Smooth muscle cell (in vitro differentiated cells): ENCODE measurements at regions not wholly inside any gene's neighbourhood (a gene's known extent, or its start where the extent isn't known, plus 50 kb on each side); places are given as distances from the start of the nearest gene placed in this dataset.

Source experiments
- DNase-seq: peaks from one replicate; lab custom pipeline; 2025; ENCODE audit not compliant: unreplicated experiment; lab: John Stamatoyannopoulos, UW
- H2AFZ ChIP-seq: fragments of 200-600 bp; sonication (generic); 2 replicates; pipeline ENCODE4 v1.6.0; 2016; ENCODE audit warnings: antibody characterized with exemption, low read depth, mild to moderate bottlenecking
- H3F3A ChIP-seq: fragments of 200-600 bp; sonication (generic); 2 replicates; pipeline ENCODE4 v1.6.0; 2017; ENCODE audit warnings: antibody characterized with exemption, low read depth
- H3K27ac ChIP-seq: fragments of 200-600 bp; sonication (generic); 2 replicates; pipeline ENCODE4 v1.5.1; 2016; ENCODE audit warnings: low read depth, mild to moderate bottlenecking
- H3K27me3 ChIP-seq: fragments of 200-600 bp; sonication (generic); 2 replicates; pipeline ENCODE4 v1.6.1; 2016; ENCODE audit warnings: low read depth, mild to moderate bottlenecking
- H3K36me3 ChIP-seq: fragments of 200-600 bp; sonication (generic); 2 replicates; pipeline ENCODE4 v1.5.1; 2016; ENCODE audit warnings: low read depth
- H3K4me1 ChIP-seq: fragments of 200-600 bp; sonication (generic); 2 replicates; pipeline ENCODE4 v1.5.1; 2016; ENCODE audit warnings: low read depth
- H3K4me2 ChIP-seq: fragments of 200-600 bp; sonication (generic); 2 replicates; pipeline ENCODE4 v1.6.0; 2016; ENCODE audit warnings: mild to moderate bottlenecking
- H3K4me3 ChIP-seq: fragments of 200-600 bp; sonication (generic); 2 replicates; pipeline ENCODE4 v1.5.1; 2016; ENCODE audit warnings: mild to moderate bottlenecking
- H3K79me2 ChIP-seq: fragments of 200-600 bp; sonication (generic); 2 replicates; pipeline ENCODE4 v1.6.0; 2016; ENCODE audit warnings: low read depth, mild to moderate bottlenecking
- H3K9ac ChIP-seq: fragments of 200-600 bp; sonication (generic); 2 replicates; pipeline ENCODE4 v1.6.0; 2016; ENCODE audit warnings: low read depth
- H3K9me3 ChIP-seq: fragments of 200-600 bp; sonication (generic); replicated peaks from 2 replicates; pipeline ENCODE4 v1.5.1; 2016; ENCODE audit warnings: low read depth
- H4K20me1 ChIP-seq: fragments of 200-600 bp; sonication (generic); 2 replicates; pipeline ENCODE4 v1.6.0; 2016; ENCODE audit warnings: low read depth
- WGBS: methylation state at CpG from one replicate; pipeline ENCODE4 v1.1.7; 2016; ENCODE audit warnings: low lambda C conversion rate; 5-methylcytosine and 5-hydroxymethylcytosine counted together
- TF ChIP-seq, protein P1 (sequence below): fragments of 200-600 bp; sonication (generic); IDR thresholded peaks from 2 replicates; pipeline ENCODE4 v1.5.1; 2017; ENCODE audit warnings: borderline replicate concordance, mild to moderate bottlenecking, antibody characterized with exemption; ENCODE audit not compliant: insufficient read depth, poor library complexity, severe bottlenecking

DNA sequence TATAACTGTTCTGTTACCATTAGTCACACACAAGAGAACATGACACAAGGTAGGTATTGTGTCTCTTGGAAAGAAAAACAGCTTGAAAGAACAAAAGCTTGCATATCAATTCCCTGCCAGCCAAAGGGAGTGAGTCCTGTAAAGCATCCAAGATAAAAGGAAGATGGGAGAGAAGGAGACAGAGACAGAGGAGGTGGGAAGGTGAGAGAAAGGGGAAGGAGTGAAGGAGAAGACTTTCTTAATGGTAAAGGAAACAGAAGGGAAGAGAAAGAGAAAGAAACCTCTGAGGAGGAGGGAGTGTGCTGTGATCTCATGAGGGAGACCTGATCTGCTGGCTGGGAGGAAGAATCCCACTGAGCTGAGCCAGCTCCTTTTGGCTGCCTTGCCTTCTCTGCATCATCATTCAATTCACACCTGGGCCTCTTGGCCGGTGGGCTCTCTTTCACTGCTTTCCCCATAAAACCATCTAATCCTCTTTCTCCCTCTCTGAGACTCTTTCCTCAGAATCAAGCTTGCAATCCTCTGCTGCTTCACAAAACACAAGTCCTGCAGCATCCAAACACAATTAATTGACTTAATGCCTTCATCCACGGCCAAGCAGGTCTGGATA lies 271.6 kb downstream of the ABCC12 start:
- H3K4me1 ChIP-seq = peaks cover 38% of the 10 kb centered on the region
- H3K36me3 ChIP-seq = no peaks in the 10 kb centered on the region
- H3K9me3 ChIP-seq = no peaks in the 10 kb centered on the region
- no peak overlapping the region for H3K27ac ChIP-seq
- no peak overlapping the region for H3K9ac ChIP-seq
- H3K4me3 ChIP-seq = no peak overlapping the region
- no peaks in the 10 kb centered on the region for H3K79me2 ChIP-seq
- no peaks in the 10 kb centered on the region for H4K20me1 ChIP-seq
- peaks cover 3% of the 10 kb centered on the region for H3K27me3 ChIP-seq
- DNase-seq = no peak
- H3F3A ChIP-seq = peaks cover 12% of the 10 kb centered on the region
- WGBS = 30% methylated on average over 2 of the region's 2 CpGs
- no peak overlapping the region for H3K4me2 ChIP-seq
- H2AFZ ChIP-seq = no peak overlapping the region
- TF ChIP-seq, protein P1, sequence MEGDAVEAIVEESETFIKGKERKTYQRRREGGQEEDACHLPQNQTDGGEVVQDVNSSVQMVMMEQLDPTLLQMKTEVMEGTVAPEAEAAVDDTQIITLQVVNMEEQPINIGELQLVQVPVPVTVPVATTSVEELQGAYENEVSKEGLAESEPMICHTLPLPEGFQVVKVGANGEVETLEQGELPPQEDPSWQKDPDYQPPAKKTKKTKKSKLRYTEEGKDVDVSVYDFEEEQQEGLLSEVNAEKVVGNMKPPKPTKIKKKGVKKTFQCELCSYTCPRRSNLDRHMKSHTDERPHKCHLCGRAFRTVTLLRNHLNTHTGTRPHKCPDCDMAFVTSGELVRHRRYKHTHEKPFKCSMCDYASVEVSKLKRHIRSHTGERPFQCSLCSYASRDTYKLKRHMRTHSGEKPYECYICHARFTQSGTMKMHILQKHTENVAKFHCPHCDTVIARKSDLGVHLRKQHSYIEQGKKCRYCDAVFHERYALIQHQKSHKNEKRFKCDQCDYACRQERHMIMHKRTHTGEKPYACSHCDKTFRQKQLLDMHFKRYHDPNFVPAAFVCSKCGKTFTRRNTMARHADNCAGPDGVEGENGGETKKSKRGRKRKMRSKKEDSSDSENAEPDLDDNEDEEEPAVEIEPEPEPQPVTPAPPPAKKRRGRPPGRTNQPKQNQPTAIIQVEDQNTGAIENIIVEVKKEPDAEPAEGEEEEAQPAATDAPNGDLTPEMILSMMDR = no peak

DNA sequence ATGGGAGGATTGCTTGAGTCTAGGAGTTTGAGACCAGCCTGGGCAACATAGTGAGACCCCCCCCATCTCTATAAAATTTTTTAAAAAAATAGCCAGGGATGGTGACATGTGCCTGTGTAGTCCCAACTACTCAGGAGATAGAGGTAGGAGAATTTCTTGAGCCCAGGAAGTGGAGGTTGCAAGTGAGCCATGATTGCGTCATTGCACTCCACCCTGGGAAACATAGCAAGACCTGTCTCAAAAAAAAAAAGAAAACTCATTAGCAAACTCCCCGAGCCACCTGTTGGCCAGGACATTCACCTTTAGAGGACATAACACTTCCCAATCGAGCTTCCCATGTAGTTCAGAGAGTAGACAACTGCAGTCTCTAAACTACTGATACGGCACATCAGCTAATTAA lies 274.2 kb downstream of the ABCC12 start:
- 91% methylated on average over 4 of the region's 4 CpGs for WGBS
- H3K4me1 ChIP-seq = peaks cover 23% of the 10 kb centered on the region
- H3K4me2 ChIP-seq = no peak overlapping the region
- H3F3A ChIP-seq = no peaks in the 10 kb centered on the region
- no peaks in the 10 kb centered on the region for H3K36me3 ChIP-seq
- no peaks in the 10 kb centered on the region for H3K79me2 ChIP-seq
- H3K4me3 ChIP-seq = no peak overlapping the region
- TF ChIP-seq, protein P1 = no peak
- H3K9me3 ChIP-seq = no peaks in the 10 kb centered on the region
- no peaks in the 10 kb centered on the region for H4K20me1 ChIP-seq
- no peak overlapping the region for H3K27ac ChIP-seq
- H3K27me3 ChIP-seq = peaks cover 5% of the 10 kb centered on the region
- no peak overlapping the region for H2AFZ ChIP-seq
- DNase-seq = no peak
- no peak overlapping the region for H3K9ac ChIP-seq

DNA sequence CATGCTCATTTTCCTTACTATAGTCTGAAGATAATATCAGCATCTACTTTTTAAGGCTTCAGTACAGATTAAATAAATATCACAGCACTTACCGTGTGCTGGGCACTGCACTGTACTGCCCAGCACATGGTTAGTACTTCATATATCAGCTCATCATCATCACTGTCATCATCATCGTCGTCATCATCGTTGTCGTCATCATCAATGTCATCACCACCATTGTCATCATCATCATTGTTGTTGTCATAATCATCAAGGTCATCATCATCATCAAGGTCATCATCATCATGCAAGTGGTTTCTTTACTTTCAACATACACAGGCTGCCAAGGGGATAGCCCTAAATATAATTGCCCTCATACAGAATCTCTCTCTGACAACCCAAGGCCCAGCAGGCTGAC lies 275.1 kb downstream of the ABCC12 start:
- H3K79me2 ChIP-seq = no peaks in the 10 kb centered on the region
- DNase-seq = no peak
- no peaks in the 10 kb centered on the region for H4K20me1 ChIP-seq
- no peaks in the 10 kb centered on the region for H3F3A ChIP-seq
- no peak overlapping the region for H3K4me3 ChIP-seq
- TF ChIP-seq, protein P1 = no peak
- H3K27me3 ChIP-seq = peaks cover 5% of the 10 kb centered on the region
- H3K9me3 ChIP-seq = no peaks in the 10 kb centered on the region
- WGBS = 94% methylated on average over 5 of the region's 5 CpGs
- no peak overlapping the region for H2AFZ ChIP-seq
- H3K36me3 ChIP-seq = no peaks in the 10 kb centered on the region
- no peak overlapping the region for H3K9ac ChIP-seq
- H3K4me1 ChIP-seq = peaks cover 13% of the 10 kb centered on the region
- no peak overlapping the region for H3K4me2 ChIP-seq
- no peak overlapping the region for H3K27ac ChIP-seq

DNA sequence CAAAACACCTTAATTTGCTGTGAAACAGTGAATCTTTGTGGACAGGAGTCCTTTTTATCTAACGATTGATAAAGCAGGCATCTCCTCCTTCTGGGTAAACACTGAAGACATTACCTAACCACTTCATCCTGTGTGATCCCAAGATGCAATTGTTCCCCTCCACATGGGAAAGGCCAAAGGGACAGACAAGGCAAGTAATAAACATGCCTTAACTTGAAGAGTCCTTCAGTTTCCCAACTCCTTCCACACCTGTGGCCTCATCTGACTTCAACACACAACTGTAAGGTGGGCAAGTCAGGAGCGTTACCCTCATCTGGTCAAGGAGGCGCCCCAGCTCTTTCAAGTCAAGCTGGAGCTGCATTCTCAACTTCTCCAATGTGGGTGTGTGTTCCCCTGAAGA lies 278.6 kb downstream of the ABCC12 start:
- Histone ChIP-seq H3K4me2 (no peak overlapping the region), H3K4me1 (no peaks in the 10 kb centered on the region), H2AFZ (no peak overlapping the region), H3K36me3 (no peaks in the 10 kb centered on the region), H3K9ac (no peak overlapping the region), H3K27me3 (peaks cover 5% of the 10 kb centered on the region), H3K79me2 (no peaks in the 10 kb centered on the region), H3K4me3 (no peak overlapping the region), H3K9me3 (no peaks in the 10 kb centered on the region), H3K27ac (no peak overlapping the region), H3F3A (no peaks in the 10 kb centered on the region), H4K20me1 (no peaks in the 10 kb centered on the region)
- no peak for DNase-seq
- WGBS = 95% methylated on average over 3 of the region's 3 CpGs
- TF ChIP-seq, protein P1 = no peak
